ENCODE measurements at regions not wholly inside any gene's neighbourhood (a gene's known extent, or its start where the extent isn't known, plus 50 kb on each side); places are given as distances from the start of the nearest gene placed in this dataset.

GRCh38 chr3:69493157-69493556, 107.3 kb upstream of the FRMD4B start:
- POLR2A ChIA-PET = no interaction called here
- CTCF ChIA-PET = interaction anchor here (1.3 kb wide), 1 partner anchor 83 kb away, joined by 3 read pairs; no protein-coding TSS in a partner anchor
- no peak for DNase-seq (ENCODE audit: extremely low spot score)
- no peak for TF ChIP-seq CTCF (IDR thresholded peaks at IDR 0.05; ENCODE audit: control extremely low read depth, extremely low read depth, low read depth, missing control alignments)

DNA sequence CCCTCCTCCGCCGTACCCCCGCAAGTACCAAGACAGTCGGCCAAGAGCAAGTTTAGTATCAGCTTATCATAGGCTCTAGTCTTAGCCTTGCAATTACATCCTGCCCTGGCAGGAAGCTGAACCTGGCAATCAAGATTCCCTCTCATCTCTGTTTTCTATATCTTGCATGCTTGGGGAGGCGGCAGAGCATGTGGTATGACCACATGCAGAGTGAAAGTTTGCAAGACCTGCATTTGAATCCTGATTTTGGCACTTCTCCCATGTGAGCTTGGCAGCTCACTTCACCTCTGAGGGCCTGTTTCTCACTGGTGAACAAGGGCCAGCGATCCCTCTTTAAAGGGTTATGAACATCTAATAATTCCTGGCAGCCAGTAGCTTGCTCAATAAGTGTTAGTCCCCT, 106.1 kb upstream of the FRMD4B start:
- no peak for TF ChIP-seq CTCF (IDR thresholded peaks at IDR 0.05; ENCODE audit: control extremely low read depth, extremely low read depth, low read depth, missing control alignments)
- no peak for DNase-seq (ENCODE audit: extremely low spot score)
- ChIA-PET POLR2A (no interaction called here), CTCF (interaction anchor here (1.3 kb wide), 1 partner anchor 82 kb away, joined by 3 read pairs; no protein-coding TSS in a partner anchor)

GRCh38 chr3:69490971-69491370, 105.1 kb upstream of the FRMD4B start:
- POLR2A ChIA-PET = no interaction called here
- DNase-seq (ENCODE audit: extremely low spot score) = no peak
- CTCF ChIA-PET = interaction anchor here (1.0 kb wide), 1 partner anchor 43 kb away, joined by 3 read pairs; no protein-coding TSS in a partner anchor
- no peak for TF ChIP-seq CTCF (IDR thresholded peaks at IDR 0.05; ENCODE audit: control extremely low read depth, extremely low read depth, low read depth, missing control alignments)

DNA sequence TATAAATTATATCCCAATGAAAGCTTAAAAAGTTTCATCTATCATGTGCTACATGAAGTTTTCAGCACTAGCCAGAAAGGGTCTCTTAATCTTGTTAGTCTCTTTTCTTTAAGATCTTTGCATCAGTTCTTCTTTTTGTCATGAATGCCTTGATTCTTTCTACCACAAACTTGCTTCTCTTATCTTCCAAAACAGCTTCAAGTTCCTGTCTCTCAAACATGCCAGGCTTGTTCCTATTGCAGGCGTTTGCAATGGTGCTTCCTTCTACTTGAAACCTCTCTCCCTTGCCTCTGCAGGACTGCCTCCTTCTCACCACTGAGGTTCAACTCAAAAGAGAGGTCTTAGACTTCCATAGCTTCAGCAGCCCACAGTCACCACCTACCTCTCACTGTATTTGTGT, 104.3 kb upstream of the FRMD4B start:
- DNase-seq (ENCODE audit: extremely low spot score) = no peak
- no peak for TF ChIP-seq CTCF (IDR thresholded peaks at IDR 0.05; ENCODE audit: control extremely low read depth, extremely low read depth, low read depth, missing control alignments)
- CTCF ChIA-PET = interaction anchor here (1.0 kb wide), 1 partner anchor 44 kb away, joined by 3 read pairs; no protein-coding TSS in a partner anchor
- POLR2A ChIA-PET = no interaction called here

GRCh38 chr3:69488026-69488425, 102.1 kb upstream of the FRMD4B start:
- no peak for DNase-seq (ENCODE audit: extremely low spot score)
- CTCF ChIA-PET = interaction anchor here (1.0 to 1.4 kb wide), 3 partner anchors 11 to 46 kb away, joined by 3 to 7 read pairs (median 5); no protein-coding TSS in a partner anchor
- no peak for TF ChIP-seq CTCF (IDR thresholded peaks at IDR 0.05; ENCODE audit: control extremely low read depth, extremely low read depth, low read depth, missing control alignments)
- POLR2A ChIA-PET = no interaction called here

- DNase-seq (ENCODE audit: extremely low spot score) = no peak
- ChIA-PET CTCF (no interaction called here), POLR2A (no interaction called here)
- no peak for TF ChIP-seq CTCF (IDR thresholded peaks at IDR 0.05; ENCODE audit: control extremely low read depth, extremely low read depth, low read depth, missing control alignments)
Observed at GRCh38 chr3:69485489-69485888, 99.6 kb upstream of the FRMD4B start.

Measured in GM10248 (cell line).